Mononuclear cell (primary cell): ENCODE measurements at regions not wholly inside any gene's neighbourhood (a gene's known extent, or its start where the extent isn't known, plus 50 kb on each side); places are given as distances from the start of the nearest gene placed in this dataset.

Experiments used
- H3K27me3 ChIP-seq: 2 replicates; pipeline ENCODE4 v1.6.0; 2011; ENCODE audit warnings: low read length, control low read depth; ENCODE audit not compliant: insufficient read depth
- H3K4me1 ChIP-seq: 2 replicates; pipeline ENCODE4 v1.5.1; 2011; ENCODE audit warnings: mild to moderate bottlenecking, low read length, control low read depth; ENCODE audit not compliant: insufficient read depth
- H3K4me3 ChIP-seq: 2 replicates; pipeline ENCODE4 v1.5.1; 2011; ENCODE audit warnings: mild to moderate bottlenecking, low read length, moderate library complexity
- H3K9me3 ChIP-seq: 2 replicates; pipeline ENCODE4 v1.5.1; 2011; ENCODE audit warnings: low read depth, mild to moderate bottlenecking, control low read depth, low read length

- H3K27me3 ChIP-seq, result no peaks in the 10 kb centered on the region
- no peaks in the 10 kb centered on the region for H3K9me3 ChIP-seq
- no peak overlapping the region for H3K4me3 ChIP-seq
- H3K4me1 ChIP-seq, result no peaks in the 10 kb centered on the region
Observed at GRCh38 chr10:129415215-129416140, 51.6 kb upstream of the MGMT start.

GRCh38 chr10:129416155-129416554 is 50.9 kb upstream of the MGMT start:
- H3K27me3 ChIP-seq, result no peaks in the 10 kb centered on the region
- no peak overlapping the region for H3K4me3 ChIP-seq
- H3K9me3 ChIP-seq, result no peaks in the 10 kb centered on the region
- no peaks in the 10 kb centered on the region for H3K4me1 ChIP-seq

- Histone ChIP-seq H3K9me3 (no peaks in the 10 kb centered on the region), H3K4me3 (no peak overlapping the region), H3K27me3 (no peaks in the 10 kb centered on the region), H3K4me1 (no peaks in the 10 kb centered on the region)
Observed at GRCh38 chr10:129416956-129417765, 49.9 kb upstream of the MGMT start.
